Globus pallidus (tissue), 1 donor: ENCODE measurements at regions not wholly inside any gene's neighbourhood (a gene's known extent, or its start where the extent isn't known, plus 50 kb on each side); places are given as distances from the start of the nearest gene placed in this dataset.

Experiments used
- DNase-seq: peaks from one replicate; pipeline ENCODE4 v3.0.0-alpha.2; 2015; ENCODE audit warnings: low spot score

DNA sequence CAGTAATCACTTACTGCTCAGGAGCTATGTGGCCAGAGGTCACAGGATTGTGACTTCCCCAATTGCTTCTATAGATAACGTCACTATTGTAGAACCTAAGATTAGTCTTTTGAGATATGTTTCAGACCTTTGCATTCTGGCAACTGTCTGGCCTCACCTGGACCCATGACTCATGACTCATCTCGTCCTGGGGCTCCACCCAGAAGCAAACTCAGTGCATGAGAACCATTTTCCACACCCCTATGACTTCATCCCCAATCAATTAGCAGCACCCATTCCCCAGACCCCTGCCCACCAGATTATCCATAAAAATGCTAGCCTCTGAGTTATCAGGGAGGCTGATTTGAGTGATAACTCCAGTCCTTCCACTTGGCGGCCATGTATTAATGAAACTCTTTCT, 186.9 kb downstream of the EMP1 start:
- DNase-seq: no peak

GRCh38 chr12:13380297-13380696, 183.8 kb downstream of the EMP1 start:
- no peak for DNase-seq

DNA sequence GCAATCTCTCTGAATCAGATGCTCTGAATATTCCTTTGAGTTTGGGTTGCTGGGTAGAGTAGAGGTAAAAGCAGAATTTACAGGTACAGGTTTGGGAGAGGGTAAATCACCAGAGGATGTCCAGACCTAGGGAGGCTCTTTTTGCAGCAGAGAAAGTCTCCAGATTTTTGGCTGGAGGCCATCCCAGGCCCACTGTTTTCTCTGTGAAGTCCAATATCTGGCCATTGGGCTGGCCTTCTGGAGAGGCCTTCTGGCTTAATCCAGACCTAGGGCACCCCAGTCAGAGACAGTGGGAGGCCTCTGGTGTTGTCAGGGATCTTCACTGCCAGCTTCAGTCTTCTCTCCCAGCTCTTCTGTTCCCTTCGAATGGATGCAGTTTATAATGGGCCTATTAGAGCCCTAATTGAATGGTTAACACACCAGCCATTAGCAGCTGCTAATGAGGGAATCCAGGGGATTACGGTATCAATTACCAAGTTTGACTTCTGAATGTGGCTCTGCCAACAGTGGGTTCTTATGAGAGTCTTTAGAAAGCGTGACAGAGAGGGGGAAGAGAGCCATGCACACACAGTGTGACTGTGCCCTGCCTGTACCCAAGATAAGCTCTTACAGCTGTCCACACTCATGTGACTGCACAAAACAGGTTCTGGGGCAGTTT, 183.1 kb downstream of the EMP1 start:
- DNase-seq: no peak

DNA sequence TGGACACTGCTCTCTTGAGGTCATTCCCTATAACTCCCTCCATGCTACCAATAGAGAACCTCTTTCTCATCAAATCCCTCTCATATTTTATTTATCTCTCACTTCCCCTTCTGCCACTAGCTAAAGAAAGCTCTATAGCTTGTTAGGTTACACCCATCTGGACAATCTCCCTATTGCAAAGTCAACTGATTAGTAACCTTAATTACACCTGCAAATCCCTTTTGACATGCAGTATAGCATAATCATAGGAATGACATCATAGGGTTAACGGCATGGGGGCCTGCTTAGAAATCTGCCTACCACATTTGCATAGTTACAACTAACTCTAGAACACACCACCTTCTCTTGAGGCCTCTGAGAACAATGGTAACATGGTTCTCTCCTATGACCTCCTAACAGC, 181.2 kb downstream of the EMP1 start:
- DNase-seq: no peak

- no peak for DNase-seq
These were observed 180.3 kb downstream of the EMP1 start for GRCh38 chr12:13376610-13377373.

GRCh38 chr12:13375583-13376345, 179.2 kb downstream of the EMP1 start:
- DNase-seq: no peak

- peak; percentile 8 for DNase-seq
These were observed 178.3 kb downstream of the EMP1 start for GRCh38 chr12:13374793-13375192.

GRCh38 chr12:13373803-13374202, 177.3 kb downstream of the EMP1 start:
- no peak for DNase-seq

DNA sequence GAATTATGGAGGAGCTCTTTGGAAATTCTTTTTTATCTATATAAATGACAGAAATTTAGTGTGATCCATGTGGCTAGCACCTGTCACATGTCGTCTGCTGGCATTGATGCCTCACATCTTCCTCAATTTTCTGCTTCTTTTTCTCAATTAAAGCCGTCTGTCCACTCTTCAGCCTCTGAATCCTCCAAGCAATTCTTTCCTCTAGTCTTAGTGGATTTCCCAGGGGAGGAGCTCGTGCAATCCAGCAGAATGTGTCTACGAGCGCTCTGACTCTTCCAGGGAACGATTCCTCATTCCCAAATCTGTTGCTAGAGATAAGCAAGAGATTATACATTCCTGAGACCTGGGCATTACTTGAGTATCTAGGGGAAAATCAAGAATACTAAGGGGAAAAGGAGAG, 176.6 kb downstream of the EMP1 start:
- DNase-seq: no peak

- no peak for DNase-seq
These were observed 175.9 kb downstream of the EMP1 start for GRCh38 chr12:13372386-13372785.

GRCh38 chr12:13371797-13372196, 175.3 kb downstream of the EMP1 start:
- no peak for DNase-seq

- DNase-seq: no peak
These were observed 174.8 kb downstream of the EMP1 start for GRCh38 chr12:13371367-13371766.

GRCh38 chr12:13369474-13370056, 173.0 kb downstream of the EMP1 start:
- DNase-seq: no peak

DNA sequence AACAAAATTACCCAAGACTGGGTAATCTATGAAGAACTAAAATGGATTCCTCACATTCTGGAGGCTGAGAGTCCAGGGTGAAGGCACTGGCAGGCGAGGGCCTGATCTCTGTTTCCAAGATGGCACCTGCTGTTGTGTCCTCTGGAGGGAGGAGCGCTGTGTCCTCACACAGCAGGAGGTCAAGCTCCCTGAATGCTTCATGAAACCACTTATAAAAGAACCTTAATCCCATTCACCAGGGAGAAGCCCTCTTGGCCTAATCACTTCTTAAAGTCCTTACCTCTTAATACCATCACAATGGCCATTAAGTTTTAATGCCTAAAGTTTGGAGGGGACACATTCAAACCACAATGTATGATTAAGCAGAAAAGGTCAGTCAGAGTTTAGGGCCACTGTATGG, 172.4 kb downstream of the EMP1 start:
- DNase-seq: no peak

GRCh38 chr12:13368431-13368830, 171.9 kb downstream of the EMP1 start:
- DNase-seq: no peak

DNA sequence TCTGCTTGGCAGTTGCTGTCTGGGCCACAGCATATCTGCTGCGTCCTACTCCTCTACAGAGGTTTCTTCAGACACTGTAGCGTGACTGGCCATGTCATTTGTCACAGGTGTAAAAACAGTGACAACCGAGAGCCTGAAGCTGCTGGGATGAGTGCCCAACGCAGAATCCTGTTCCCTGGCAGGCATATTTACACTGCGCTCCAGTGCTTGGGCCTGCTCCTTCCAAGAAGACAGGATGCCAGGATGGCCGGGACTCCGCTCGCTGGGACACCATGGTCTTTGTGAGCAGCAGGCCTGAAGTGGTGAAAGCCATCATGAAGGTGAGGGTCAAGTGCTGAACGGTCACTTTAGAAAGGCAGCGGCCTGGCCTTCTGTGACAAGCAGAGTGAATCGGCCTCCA, 171.4 kb downstream of the EMP1 start:
- DNase-seq: no peak

GRCh38 chr12:13365748-13366366, 169.3 kb downstream of the EMP1 start:
- no peak for DNase-seq

- DNase-seq: peak; percentile 62
These were observed 165.8 kb downstream of the EMP1 start for GRCh38 chr12:13362260-13362841.

- DNase-seq: no peak
These were observed 163.1 kb downstream of the EMP1 start for GRCh38 chr12:13359636-13360035.

GRCh38 chr12:13358391-13358905, 161.9 kb downstream of the EMP1 start:
- no peak for DNase-seq

DNA sequence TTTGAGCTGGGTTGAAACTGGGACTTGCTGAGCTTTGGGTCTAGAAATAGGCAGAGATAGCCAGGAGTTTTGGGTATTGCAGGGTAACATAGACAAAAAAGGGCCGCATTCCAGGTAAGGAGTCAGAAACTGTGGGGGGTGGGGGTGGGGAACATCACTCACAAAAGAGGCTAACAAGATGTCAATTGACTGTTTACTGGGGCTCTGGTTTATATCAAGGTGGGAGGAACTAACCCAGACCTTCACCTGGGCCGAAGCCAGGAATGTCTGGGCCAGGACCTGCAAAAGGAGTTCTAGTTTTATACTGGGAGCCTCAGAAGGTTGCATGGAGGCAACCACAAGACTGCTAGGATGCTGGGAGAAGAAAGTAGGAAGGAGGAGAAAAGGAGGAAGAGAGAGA, 154.4 kb downstream of the EMP1 start:
- DNase-seq: no peak

- DNase-seq: no peak
These were observed 153.9 kb downstream of the EMP1 start for GRCh38 chr12:13350381-13350780.
